ENCODE measurements at regions not wholly inside any gene's neighbourhood (a gene's known extent, or its start where the extent isn't known, plus 50 kb on each side); places are given as distances from the start of the nearest gene placed in this dataset.

- H3K36me3 ChIP-seq (ENCODE audit: control insufficient read depth in 3 of 3, insufficient read depth in 2 of 3, low read depth in 1 of 3, low read length in 3 of 3), result no peaks in the 10 kb centered on the region
- no peak for FAIRE-seq
- peaks cover 0 to 23% of the 10 kb centered on the region in 2 donors for H3K9me3 ChIP-seq (ENCODE audit: control insufficient read depth in 2 of 2, insufficient read depth in 1 of 2, low read depth in 1 of 2, low read length in 1 of 2)
- WGBS, 3 donors, result 91 to 96% (median 94%) methylated on average over 10 of the region's 10 CpGs
- no peak overlapping the region for H3K27ac ChIP-seq (ENCODE audit: low read depth in 1 of 3, low read length in 2 of 3)
- no peaks in the 10 kb centered on the region for H3K4me1 ChIP-seq (ENCODE audit: control insufficient read depth in 3 of 3, insufficient read depth in 2 of 3, low read depth in 1 of 3, low read length in 2 of 3)
- no peak overlapping the region for H3K4me3 ChIP-seq (ENCODE audit: low read depth in 1 of 3, low read length in 3 of 3)
- H3K27me3 ChIP-seq (ENCODE audit: control insufficient read depth in 3 of 3, insufficient read depth in 3 of 3, low read length in 3 of 3), result no peaks in the 10 kb centered on the region
- no peak for DNase-seq
Measured at GRCh38 chr7:54469740-54470139, 72.4 kb upstream of the VSTM2A start.

GRCh38 chr7:54476609-54477008 lies 65.6 kb upstream of the VSTM2A start:
- FAIRE-seq, result peak; percentile 51
- 89 to 95% (median 93%) methylated on average over 1 of the region's 1 CpG for WGBS, 3 donors
- Histone ChIP-seq H3K4me3 (ENCODE audit: low read depth in 1 of 3, low read length in 3 of 3) (no peak overlapping the region), H3K4me1 (ENCODE audit: control insufficient read depth in 3 of 3, insufficient read depth in 2 of 3, low read depth in 1 of 3, low read length in 2 of 3) (no peaks in the 10 kb centered on the region), H3K27ac (ENCODE audit: low read depth in 1 of 3, low read length in 2 of 3) (no peak overlapping the region), H3K9me3 (ENCODE audit: control insufficient read depth in 2 of 2, insufficient read depth in 1 of 2, low read depth in 1 of 2, low read length in 1 of 2) (peaks cover 0 to 3% of the 10 kb centered on the region in 2 donors), H3K27me3 (ENCODE audit: control insufficient read depth in 3 of 3, insufficient read depth in 3 of 3, low read length in 3 of 3) (no peaks in the 10 kb centered on the region), H3K36me3 (ENCODE audit: control insufficient read depth in 3 of 3, insufficient read depth in 2 of 3, low read depth in 1 of 3, low read length in 3 of 3) (no peaks in the 10 kb centered on the region)
- no peak for DNase-seq

- FAIRE-seq (no peak), DNase-seq (no peak)
- peaks cover 0 to 2% of the 10 kb centered on the region in 2 donors for H3K9me3 ChIP-seq (ENCODE audit: control insufficient read depth in 2 of 2, insufficient read depth in 1 of 2, low read depth in 1 of 2, low read length in 1 of 2)
- no peak overlapping the region for H3K27ac ChIP-seq (ENCODE audit: low read depth in 1 of 3, low read length in 2 of 3)
- no peaks in the 10 kb centered on the region for H3K4me1 ChIP-seq (ENCODE audit: control insufficient read depth in 3 of 3, insufficient read depth in 2 of 3, low read depth in 1 of 3, low read length in 2 of 3)
- no peaks in the 10 kb centered on the region for H3K27me3 ChIP-seq (ENCODE audit: control insufficient read depth in 3 of 3, insufficient read depth in 3 of 3, low read length in 3 of 3)
- H3K36me3 ChIP-seq (ENCODE audit: control insufficient read depth in 3 of 3, insufficient read depth in 2 of 3, low read depth in 1 of 3, low read length in 3 of 3), result no peaks in the 10 kb centered on the region
- WGBS, 3 donors, result 79 to 90% (median 84%) methylated on average over 1 of the region's 1 CpG
- H3K4me3 ChIP-seq (ENCODE audit: low read depth in 1 of 3, low read length in 3 of 3), result no peak overlapping the region
Measured at GRCh38 chr7:54477083-54477482, 65.1 kb upstream of the VSTM2A start.

GRCh38 chr7:54483523-54483922 lies 58.7 kb upstream of the VSTM2A start:
- WGBS, 3 donors, result 47 to 65% (median 51%) methylated on average over 3 of the region's 3 CpGs
- FAIRE-seq, result no peak

GRCh38 chr7:54485044-54485443 lies 57.1 kb upstream of the VSTM2A start:
- no peaks in the 10 kb centered on the region for H3K36me3 ChIP-seq (ENCODE audit: control insufficient read depth in 3 of 3, insufficient read depth in 2 of 3, low read depth in 1 of 3, low read length in 3 of 3)
- H3K27ac ChIP-seq (ENCODE audit: low read depth in 1 of 3, low read length in 2 of 3), result no peak overlapping the region
- no peaks in the 10 kb centered on the region for H3K9me3 ChIP-seq (ENCODE audit: control insufficient read depth in 2 of 2, insufficient read depth in 1 of 2, low read depth in 1 of 2, low read length in 1 of 2)
- H3K4me3 ChIP-seq (ENCODE audit: low read depth in 1 of 3, low read length in 3 of 3), result no peak overlapping the region
- FAIRE-seq (no peak), DNase-seq (no peak)
- WGBS, 3 donors, result 43 to 47% (median 45%) methylated on average over 1 of the region's 1 CpG
- no peaks in the 10 kb centered on the region for H3K27me3 ChIP-seq (ENCODE audit: control insufficient read depth in 3 of 3, insufficient read depth in 3 of 3, low read length in 3 of 3)
- H3K4me1 ChIP-seq (ENCODE audit: control insufficient read depth in 3 of 3, insufficient read depth in 2 of 3, low read depth in 1 of 3, low read length in 2 of 3), result no peaks in the 10 kb centered on the region

More at GRCh38 chr7:54483523-54483922, 58.7 kb upstream of the VSTM2A start:
- DNase-seq, result no peak
- Histone ChIP-seq H3K27me3 (ENCODE audit: control insufficient read depth in 3 of 3, insufficient read depth in 3 of 3, low read length in 3 of 3) (no peaks in the 10 kb centered on the region), H3K4me1 (ENCODE audit: control insufficient read depth in 3 of 3, insufficient read depth in 2 of 3, low read depth in 1 of 3, low read length in 2 of 3) (no peaks in the 10 kb centered on the region), H3K36me3 (ENCODE audit: control insufficient read depth in 3 of 3, insufficient read depth in 2 of 3, low read depth in 1 of 3, low read length in 3 of 3) (no peaks in the 10 kb centered on the region), H3K4me3 (ENCODE audit: low read depth in 1 of 3, low read length in 3 of 3) (no peak overlapping the region), H3K9me3 (ENCODE audit: control insufficient read depth in 2 of 2, insufficient read depth in 1 of 2, low read depth in 1 of 2, low read length in 1 of 2) (no peaks in the 10 kb centered on the region), H3K27ac (ENCODE audit: low read depth in 1 of 3, low read length in 2 of 3) (no peak overlapping the region)

Data from small intestine (tissue), 7 donors.